ENCODE measurements at regions not wholly inside any gene's neighbourhood (a gene's known extent, or its start where the extent isn't known, plus 50 kb on each side); places are given as distances from the start of the nearest gene placed in this dataset.

DNA sequence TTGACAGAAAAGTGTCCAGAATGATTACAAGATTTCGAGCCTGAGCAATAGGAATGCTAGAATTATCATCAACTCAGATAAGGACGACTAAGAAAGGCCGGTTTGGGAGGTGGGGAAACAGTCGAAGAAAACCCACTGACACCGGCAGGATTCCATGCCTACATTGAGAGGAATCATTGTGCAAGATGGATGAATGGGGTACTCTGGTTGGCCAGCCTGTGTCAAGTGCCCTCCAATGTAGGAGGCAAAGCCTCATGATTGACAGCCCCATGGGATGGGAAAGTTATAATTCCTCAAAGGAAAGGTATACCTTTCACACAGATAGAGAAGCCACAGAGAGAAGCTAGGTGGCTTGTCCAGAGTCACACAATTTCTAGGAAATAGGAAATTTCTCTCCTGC, 153.5 kb upstream of the CTTNBP2NL start:
- no peak for TF ChIP-seq POLR2A (IDR thresholded peaks at IDR 0.05)
- TF ChIP-seq, protein P1, sequence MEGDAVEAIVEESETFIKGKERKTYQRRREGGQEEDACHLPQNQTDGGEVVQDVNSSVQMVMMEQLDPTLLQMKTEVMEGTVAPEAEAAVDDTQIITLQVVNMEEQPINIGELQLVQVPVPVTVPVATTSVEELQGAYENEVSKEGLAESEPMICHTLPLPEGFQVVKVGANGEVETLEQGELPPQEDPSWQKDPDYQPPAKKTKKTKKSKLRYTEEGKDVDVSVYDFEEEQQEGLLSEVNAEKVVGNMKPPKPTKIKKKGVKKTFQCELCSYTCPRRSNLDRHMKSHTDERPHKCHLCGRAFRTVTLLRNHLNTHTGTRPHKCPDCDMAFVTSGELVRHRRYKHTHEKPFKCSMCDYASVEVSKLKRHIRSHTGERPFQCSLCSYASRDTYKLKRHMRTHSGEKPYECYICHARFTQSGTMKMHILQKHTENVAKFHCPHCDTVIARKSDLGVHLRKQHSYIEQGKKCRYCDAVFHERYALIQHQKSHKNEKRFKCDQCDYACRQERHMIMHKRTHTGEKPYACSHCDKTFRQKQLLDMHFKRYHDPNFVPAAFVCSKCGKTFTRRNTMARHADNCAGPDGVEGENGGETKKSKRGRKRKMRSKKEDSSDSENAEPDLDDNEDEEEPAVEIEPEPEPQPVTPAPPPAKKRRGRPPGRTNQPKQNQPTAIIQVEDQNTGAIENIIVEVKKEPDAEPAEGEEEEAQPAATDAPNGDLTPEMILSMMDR (IDR thresholded peaks at IDR 0.05 in 8 of 11, conservative IDR thresholded peaks at IDR 0.05 in 3 of 11) = no peak
- no peak for TF ChIP-seq POLR2AphosphoS5 (IDR thresholded peaks at IDR 0.05)
